ENCODE measurements at regions not wholly inside any gene's neighbourhood (a gene's known extent, or its start where the extent isn't known, plus 50 kb on each side); places are given as distances from the start of the nearest gene placed in this dataset.

GRCh38 chr20:63120808-63121090 is 95.2 kb downstream of the YTHDF1 start:
- ATAC-seq (ENCODE audit: insufficient read depth, low FRiP score): no peak
- H3K9ac ChIP-seq (ENCODE audit: insufficient read depth in 1 of 2, low read length in 2 of 2): no peak overlapping the region
- no peak for TF ChIP-seq CTCF (IDR thresholded peaks at IDR 0.05; ENCODE audit: control extremely low read depth, extremely low read depth)
- no peaks in the 10 kb centered on the region for H3K36me3 ChIP-seq (ENCODE audit: control insufficient read depth in 4 of 4, insufficient read depth in 4 of 4, low read length in 4 of 4)
- H3K9me3 ChIP-seq (ENCODE audit: control insufficient read depth in 4 of 4, insufficient read depth in 3 of 4, low read length in 3 of 4): peaks cover 0 to 9% (median 0%) of the 10 kb centered on the region in 4 donors
- H3K4me1 ChIP-seq (ENCODE audit: control insufficient read depth in 5 of 5, insufficient read depth in 5 of 5, low read length in 5 of 5): no peaks in the 10 kb centered on the region
- 58 to 77% methylated on average over 5 of the region's 5 CpGs for WGBS, 2 donors
- no peaks in the 10 kb centered on the region for H3K27me3 ChIP-seq (ENCODE audit: control insufficient read depth in 3 of 3, insufficient read depth in 3 of 3, low read length in 2 of 3)
- DNase-seq: no peak
- no peak overlapping the region for H3K27ac ChIP-seq (ENCODE audit: low read depth in 1 of 2, low read length in 1 of 2)
- no peak overlapping the region for H3K4me3 ChIP-seq

GRCh38 chr20:63119963-63120807 is 95.7 kb downstream of the YTHDF1 start:
- no peaks in the 10 kb centered on the region for H3K36me3 ChIP-seq (ENCODE audit: control insufficient read depth in 4 of 4, insufficient read depth in 4 of 4, low read length in 4 of 4)
- H3K4me3 ChIP-seq: no peak overlapping the region
- DNase-seq (no peak), ATAC-seq (ENCODE audit: insufficient read depth, low FRiP score) (no peak)
- WGBS, 2 donors: 70 to 77% methylated on average over 22 of the region's 22 CpGs
- peaks cover 0 to 1% (median 0%) of the 10 kb centered on the region in 3 donors for H3K27me3 ChIP-seq (ENCODE audit: control insufficient read depth in 3 of 3, insufficient read depth in 3 of 3, low read length in 2 of 3)
- no peak overlapping the region for H3K27ac ChIP-seq (ENCODE audit: low read depth in 1 of 2, low read length in 1 of 2)
- no peak overlapping the region for H3K9ac ChIP-seq (ENCODE audit: insufficient read depth in 1 of 2, low read length in 2 of 2)
- H3K9me3 ChIP-seq (ENCODE audit: control insufficient read depth in 4 of 4, insufficient read depth in 3 of 4, low read length in 3 of 4): peaks cover 0 to 9% (median 0%) of the 10 kb centered on the region in 4 donors
- no peak for TF ChIP-seq CTCF (IDR thresholded peaks at IDR 0.05; ENCODE audit: control extremely low read depth, extremely low read depth)
- no peaks in the 10 kb centered on the region for H3K4me1 ChIP-seq (ENCODE audit: control insufficient read depth in 5 of 5, insufficient read depth in 5 of 5, low read length in 5 of 5)

- H3K4me3 ChIP-seq: no peak overlapping the region
- H3K36me3 ChIP-seq (ENCODE audit: control insufficient read depth in 4 of 4, insufficient read depth in 4 of 4, low read length in 4 of 4): no peaks in the 10 kb centered on the region
- 66 to 77% methylated on average over 23 of the region's 23 CpGs for WGBS, 2 donors
- no peaks in the 10 kb centered on the region for H3K4me1 ChIP-seq (ENCODE audit: control insufficient read depth in 5 of 5, insufficient read depth in 5 of 5, low read length in 5 of 5)
- ATAC-seq (ENCODE audit: insufficient read depth, low FRiP score) (no peak), DNase-seq (no peak)
- peaks cover 0 to 10% (median 0%) of the 10 kb centered on the region in 4 donors for H3K9me3 ChIP-seq (ENCODE audit: control insufficient read depth in 4 of 4, insufficient read depth in 3 of 4, low read length in 3 of 4)
- H3K9ac ChIP-seq (ENCODE audit: insufficient read depth in 1 of 2, low read length in 2 of 2): no peak overlapping the region
- TF ChIP-seq CTCF (IDR thresholded peaks at IDR 0.05; ENCODE audit: control extremely low read depth, extremely low read depth): no peak
- H3K27ac ChIP-seq (ENCODE audit: low read depth in 1 of 2, low read length in 1 of 2): no peak overlapping the region
- H3K27me3 ChIP-seq (ENCODE audit: control insufficient read depth in 3 of 3, insufficient read depth in 3 of 3, low read length in 2 of 3): peaks cover 0 to 5% (median 0%) of the 10 kb centered on the region in 3 donors
Measured at GRCh38 chr20:63119121-63119962, 96.6 kb downstream of the YTHDF1 start.
